ENCODE measurements at regions not wholly inside any gene's neighbourhood (a gene's known extent, or its start where the extent isn't known, plus 50 kb on each side); places are given as distances from the start of the nearest gene placed in this dataset.
A peak's percentile ranks its signal among the peaks of the same experiment; 100 is the strongest.

- WGBS: 43% methylated on average over 13 of the region's 13 CpGs
- DNase-seq (ENCODE audit: extremely low spot score): no peak
- Histone ChIP-seq H3K36me3 (ENCODE audit: insufficient read depth) (no peaks in the 10 kb centered on the region), H3K4me3 (ENCODE audit: low read depth, low read length) (no peak overlapping the region), H3K27ac (ENCODE audit: low read depth) (no peak overlapping the region), H3K4me1 (ENCODE audit: insufficient read depth) (no peaks in the 10 kb centered on the region)
Measured at GRCh38 chr5:165996201-165996875, 2295.1 kb upstream of the WWC1 start.

GRCh38 chr5:165999693-166000320 lies 2291.6 kb upstream of the WWC1 start:
- Histone ChIP-seq H3K4me3 (ENCODE audit: low read depth, low read length) (no peak overlapping the region), H3K4me1 (ENCODE audit: insufficient read depth) (no peaks in the 10 kb centered on the region), H3K36me3 (ENCODE audit: insufficient read depth) (no peaks in the 10 kb centered on the region), H3K27ac (ENCODE audit: low read depth) (no peak overlapping the region)
- no peak for DNase-seq (ENCODE audit: extremely low spot score)
- 73% methylated on average over 5 of the region's 5 CpGs for WGBS

- Histone ChIP-seq H3K27ac (ENCODE audit: low read depth) (no peak overlapping the region), H3K4me1 (ENCODE audit: insufficient read depth) (no peaks in the 10 kb centered on the region), H3K4me3 (ENCODE audit: low read depth, low read length) (no peak overlapping the region), H3K36me3 (ENCODE audit: insufficient read depth) (no peaks in the 10 kb centered on the region)
- 16% methylated on average over 2 of the region's 2 CpGs for WGBS
- peak; percentile 36 for DNase-seq (ENCODE audit: extremely low spot score)
Measured at GRCh38 chr5:166004006-166004405, 2287.4 kb upstream of the WWC1 start.

GRCh38 chr5:166013415-166013814 lies 2278.0 kb upstream of the WWC1 start:
- H3K27ac ChIP-seq (ENCODE audit: low read depth): no peak overlapping the region
- WGBS: 92% methylated on average over 4 of the region's 4 CpGs
- H3K4me1 ChIP-seq (ENCODE audit: insufficient read depth): no peaks in the 10 kb centered on the region
- no peak for DNase-seq (ENCODE audit: extremely low spot score)
- H3K36me3 ChIP-seq (ENCODE audit: insufficient read depth): no peaks in the 10 kb centered on the region
- no peak overlapping the region for H3K4me3 ChIP-seq (ENCODE audit: low read depth, low read length)

- no peaks in the 10 kb centered on the region for H3K4me1 ChIP-seq (ENCODE audit: insufficient read depth)
- no peak overlapping the region for H3K4me3 ChIP-seq (ENCODE audit: low read depth, low read length)
- no peak overlapping the region for H3K27ac ChIP-seq (ENCODE audit: low read depth)
- WGBS: 62% methylated on average over 2 of the region's 2 CpGs
- no peak for DNase-seq (ENCODE audit: extremely low spot score)
- H3K36me3 ChIP-seq (ENCODE audit: insufficient read depth): no peaks in the 10 kb centered on the region
Measured at GRCh38 chr5:166014256-166014655, 2277.2 kb upstream of the WWC1 start.

- no peak for DNase-seq (ENCODE audit: extremely low spot score)
- Histone ChIP-seq H3K4me1 (ENCODE audit: insufficient read depth) (no peaks in the 10 kb centered on the region), H3K4me3 (ENCODE audit: low read depth, low read length) (no peak overlapping the region), H3K27ac (ENCODE audit: low read depth) (no peak overlapping the region), H3K36me3 (ENCODE audit: insufficient read depth) (no peaks in the 10 kb centered on the region)
- 61% methylated on average over 1 of the region's 1 CpG for WGBS
Measured at GRCh38 chr5:166018716-166019115, 2272.7 kb upstream of the WWC1 start.

- Histone ChIP-seq H3K4me3 (ENCODE audit: low read depth, low read length) (no peak overlapping the region), H3K27ac (ENCODE audit: low read depth) (no peak overlapping the region), H3K4me1 (ENCODE audit: insufficient read depth) (no peaks in the 10 kb centered on the region), H3K36me3 (ENCODE audit: insufficient read depth) (no peaks in the 10 kb centered on the region)
- no peak for DNase-seq (ENCODE audit: extremely low spot score)
Measured at GRCh38 chr5:166022065-166022464, 2269.4 kb upstream of the WWC1 start.

- H3K36me3 ChIP-seq (ENCODE audit: insufficient read depth): no peaks in the 10 kb centered on the region
- H3K4me3 ChIP-seq (ENCODE audit: low read depth, low read length): no peak overlapping the region
- H3K27ac ChIP-seq (ENCODE audit: low read depth): no peak overlapping the region
- no peaks in the 10 kb centered on the region for H3K4me1 ChIP-seq (ENCODE audit: insufficient read depth)
- DNase-seq (ENCODE audit: extremely low spot score): no peak
Measured at GRCh38 chr5:166024970-166025369, 2266.5 kb upstream of the WWC1 start.

- Histone ChIP-seq H3K27ac (ENCODE audit: low read depth) (no peak overlapping the region), H3K36me3 (ENCODE audit: insufficient read depth) (no peaks in the 10 kb centered on the region), H3K4me1 (ENCODE audit: insufficient read depth) (no peaks in the 10 kb centered on the region), H3K4me3 (ENCODE audit: low read depth, low read length) (no peak overlapping the region)
- DNase-seq (ENCODE audit: extremely low spot score): no peak
- 93% methylated on average over 1 of the region's 1 CpG for WGBS
Measured at GRCh38 chr5:166027582-166027981, 2263.9 kb upstream of the WWC1 start.

GRCh38 chr5:166031926-166032325 lies 2259.5 kb upstream of the WWC1 start:
- WGBS: 84% methylated on average over 2 of the region's 2 CpGs
- H3K27ac ChIP-seq (ENCODE audit: low read depth): no peak overlapping the region
- DNase-seq (ENCODE audit: extremely low spot score): no peak

GRCh38 chr5:166032601-166033000 lies 2258.8 kb upstream of the WWC1 start:
- H3K4me3 ChIP-seq (ENCODE audit: low read depth, low read length): no peak overlapping the region
- WGBS: 90% methylated on average over 1 of the region's 1 CpG
- H3K36me3 ChIP-seq (ENCODE audit: insufficient read depth): no peaks in the 10 kb centered on the region
- DNase-seq (ENCODE audit: extremely low spot score): no peak
- H3K4me1 ChIP-seq (ENCODE audit: insufficient read depth): no peaks in the 10 kb centered on the region
- no peak overlapping the region for H3K27ac ChIP-seq (ENCODE audit: low read depth)

More at GRCh38 chr5:166031926-166032325, 2259.5 kb upstream of the WWC1 start:
- H3K36me3 ChIP-seq (ENCODE audit: insufficient read depth): no peaks in the 10 kb centered on the region
- no peak overlapping the region for H3K4me3 ChIP-seq (ENCODE audit: low read depth, low read length)
- H3K4me1 ChIP-seq (ENCODE audit: insufficient read depth): no peaks in the 10 kb centered on the region

- WGBS: 74% methylated on average over 2 of the region's 2 CpGs
- Histone ChIP-seq H3K36me3 (ENCODE audit: insufficient read depth) (no peaks in the 10 kb centered on the region), H3K4me1 (ENCODE audit: insufficient read depth) (no peaks in the 10 kb centered on the region), H3K4me3 (ENCODE audit: low read depth, low read length) (no peak overlapping the region), H3K27ac (ENCODE audit: low read depth) (no peak overlapping the region)
- DNase-seq (ENCODE audit: extremely low spot score): no peak
Measured at GRCh38 chr5:166045961-166046360, 2245.5 kb upstream of the WWC1 start.

- Histone ChIP-seq H3K4me1 (ENCODE audit: insufficient read depth) (no peaks in the 10 kb centered on the region), H3K36me3 (ENCODE audit: insufficient read depth) (no peaks in the 10 kb centered on the region), H3K4me3 (ENCODE audit: low read depth, low read length) (no peak overlapping the region), H3K27ac (ENCODE audit: low read depth) (no peak overlapping the region)
- no peak for DNase-seq (ENCODE audit: extremely low spot score)
- WGBS: 71% methylated on average over 1 of the region's 1 CpG
Measured at GRCh38 chr5:166046956-166047355, 2244.5 kb upstream of the WWC1 start.

GRCh38 chr5:166050531-166050930 lies 2240.9 kb upstream of the WWC1 start:
- 65% methylated on average over 4 of the region's 4 CpGs for WGBS
- Histone ChIP-seq H3K27ac (ENCODE audit: low read depth) (no peak overlapping the region), H3K36me3 (ENCODE audit: insufficient read depth) (no peaks in the 10 kb centered on the region), H3K4me3 (ENCODE audit: low read depth, low read length) (no peak overlapping the region), H3K4me1 (ENCODE audit: insufficient read depth) (no peaks in the 10 kb centered on the region)
- no peak for DNase-seq (ENCODE audit: extremely low spot score)
